ENCODE measurements at regions not wholly inside any gene's neighbourhood (a gene's known extent, or its start where the extent isn't known, plus 50 kb on each side); places are given as distances from the start of the nearest gene placed in this dataset.

DNA sequence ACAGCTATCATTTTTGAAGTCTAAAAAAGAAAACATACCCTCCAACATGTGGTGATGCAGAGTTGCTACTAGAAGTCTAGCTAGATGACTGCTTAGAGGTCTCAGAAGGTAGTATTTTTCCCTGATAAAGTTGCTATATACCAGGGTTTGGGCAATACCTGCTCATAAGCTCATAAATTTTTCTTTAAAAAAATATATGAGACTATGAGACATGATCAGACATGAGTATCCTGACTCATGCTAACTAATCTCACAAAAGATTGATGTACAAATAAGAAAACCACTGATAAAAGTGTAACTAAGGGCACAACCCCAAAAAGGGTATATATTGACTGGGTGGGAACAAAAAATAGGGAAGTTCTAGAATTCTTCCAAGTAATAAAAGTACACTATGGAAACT lies 740.9 kb downstream of the METTL15 start:
- DNase-seq (ENCODE audit: extremely low spot score): no peak
- CTCF ChIA-PET: interaction anchor here (1.1 kb wide), 1 partner anchor 10 kb away, joined by 3 read pairs; no protein-coding TSS in a partner anchor
- POLR2A ChIA-PET: no interaction called here
- TF ChIP-seq, protein P1, sequence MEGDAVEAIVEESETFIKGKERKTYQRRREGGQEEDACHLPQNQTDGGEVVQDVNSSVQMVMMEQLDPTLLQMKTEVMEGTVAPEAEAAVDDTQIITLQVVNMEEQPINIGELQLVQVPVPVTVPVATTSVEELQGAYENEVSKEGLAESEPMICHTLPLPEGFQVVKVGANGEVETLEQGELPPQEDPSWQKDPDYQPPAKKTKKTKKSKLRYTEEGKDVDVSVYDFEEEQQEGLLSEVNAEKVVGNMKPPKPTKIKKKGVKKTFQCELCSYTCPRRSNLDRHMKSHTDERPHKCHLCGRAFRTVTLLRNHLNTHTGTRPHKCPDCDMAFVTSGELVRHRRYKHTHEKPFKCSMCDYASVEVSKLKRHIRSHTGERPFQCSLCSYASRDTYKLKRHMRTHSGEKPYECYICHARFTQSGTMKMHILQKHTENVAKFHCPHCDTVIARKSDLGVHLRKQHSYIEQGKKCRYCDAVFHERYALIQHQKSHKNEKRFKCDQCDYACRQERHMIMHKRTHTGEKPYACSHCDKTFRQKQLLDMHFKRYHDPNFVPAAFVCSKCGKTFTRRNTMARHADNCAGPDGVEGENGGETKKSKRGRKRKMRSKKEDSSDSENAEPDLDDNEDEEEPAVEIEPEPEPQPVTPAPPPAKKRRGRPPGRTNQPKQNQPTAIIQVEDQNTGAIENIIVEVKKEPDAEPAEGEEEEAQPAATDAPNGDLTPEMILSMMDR (IDR thresholded peaks at IDR 0.05; ENCODE audit: control extremely low read depth, extremely low read depth, low read depth, missing control alignments): no peak

DNA sequence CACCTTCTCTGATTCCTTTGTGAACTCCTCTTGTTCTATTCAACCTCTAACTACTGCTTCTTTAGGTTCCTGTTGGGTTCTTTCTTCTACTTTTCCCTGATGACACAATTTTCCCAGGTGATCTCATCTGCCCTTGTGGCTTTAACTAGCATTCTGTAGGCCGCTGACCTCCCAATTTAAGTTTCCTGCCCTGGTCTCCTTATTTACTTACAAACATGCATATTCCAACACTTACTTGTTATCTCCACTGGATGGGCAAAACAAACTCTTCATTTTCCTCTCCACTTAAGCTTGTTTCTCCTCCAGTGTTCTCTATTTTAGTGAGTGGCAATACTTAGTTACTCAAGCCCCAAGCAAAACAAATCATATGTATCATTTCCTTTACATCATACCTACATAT lies 734.5 kb downstream of the METTL15 start:
- ChIA-PET CTCF (no interaction called here), POLR2A (no interaction called here)
- TF ChIP-seq, protein P1 (IDR thresholded peaks at IDR 0.05; ENCODE audit: control extremely low read depth, extremely low read depth, low read depth, missing control alignments): no peak
- DNase-seq (ENCODE audit: extremely low spot score): no peak

DNA sequence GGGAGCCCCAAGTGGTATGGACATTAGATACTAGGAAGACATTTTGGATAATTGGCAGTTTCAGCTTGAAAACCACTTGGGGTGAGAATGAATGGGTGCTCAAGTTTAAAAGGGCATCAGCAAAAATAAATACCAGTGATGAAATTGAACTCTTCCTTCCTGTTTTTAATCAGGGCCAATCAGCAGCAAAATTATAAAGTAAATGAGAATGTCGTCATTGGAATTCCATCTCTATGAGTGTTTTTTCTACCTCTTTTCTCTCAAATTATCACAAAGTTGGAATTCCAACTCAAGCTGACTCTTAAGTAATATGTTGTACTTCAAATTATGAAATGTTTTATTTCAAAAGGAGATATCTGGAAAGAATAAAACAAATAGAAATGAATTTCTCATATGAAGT lies 730.6 kb downstream of the METTL15 start:
- ChIA-PET CTCF (interaction anchor here (1.0 to 1.1 kb wide), 2 partner anchors 10 kb away, joined by 3 read pairs; no protein-coding TSS in a partner anchor), POLR2A (no interaction called here)
- TF ChIP-seq, protein P1 (IDR thresholded peaks at IDR 0.05; ENCODE audit: control extremely low read depth, extremely low read depth, low read depth, missing control alignments): no peak
- DNase-seq (ENCODE audit: extremely low spot score): no peak

DNA sequence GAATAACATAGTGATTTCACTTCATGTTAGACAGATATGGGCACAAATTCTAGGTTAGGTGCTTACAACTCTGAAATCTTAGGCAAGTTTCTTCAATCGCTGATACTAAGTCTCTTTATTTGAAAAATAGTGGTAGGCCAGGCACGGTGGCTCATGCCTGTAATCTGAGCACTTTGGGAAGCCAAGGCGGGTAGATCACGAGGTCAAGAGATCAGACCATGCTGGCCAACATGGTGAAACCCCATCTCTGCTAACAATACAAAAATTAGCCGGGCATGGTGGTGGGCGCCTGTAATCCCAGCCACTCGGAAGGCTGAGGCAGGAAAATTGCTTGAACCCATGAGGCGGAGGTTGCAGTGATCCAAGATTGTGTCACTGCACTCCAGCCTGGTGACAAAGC lies 729.4 kb downstream of the METTL15 start:
- DNase-seq (ENCODE audit: extremely low spot score): no peak
- ChIA-PET POLR2A (no interaction called here), CTCF (no interaction called here)
- TF ChIP-seq, protein P1 (IDR thresholded peaks at IDR 0.05; ENCODE audit: control extremely low read depth, extremely low read depth, low read depth, missing control alignments): no peak

DNA sequence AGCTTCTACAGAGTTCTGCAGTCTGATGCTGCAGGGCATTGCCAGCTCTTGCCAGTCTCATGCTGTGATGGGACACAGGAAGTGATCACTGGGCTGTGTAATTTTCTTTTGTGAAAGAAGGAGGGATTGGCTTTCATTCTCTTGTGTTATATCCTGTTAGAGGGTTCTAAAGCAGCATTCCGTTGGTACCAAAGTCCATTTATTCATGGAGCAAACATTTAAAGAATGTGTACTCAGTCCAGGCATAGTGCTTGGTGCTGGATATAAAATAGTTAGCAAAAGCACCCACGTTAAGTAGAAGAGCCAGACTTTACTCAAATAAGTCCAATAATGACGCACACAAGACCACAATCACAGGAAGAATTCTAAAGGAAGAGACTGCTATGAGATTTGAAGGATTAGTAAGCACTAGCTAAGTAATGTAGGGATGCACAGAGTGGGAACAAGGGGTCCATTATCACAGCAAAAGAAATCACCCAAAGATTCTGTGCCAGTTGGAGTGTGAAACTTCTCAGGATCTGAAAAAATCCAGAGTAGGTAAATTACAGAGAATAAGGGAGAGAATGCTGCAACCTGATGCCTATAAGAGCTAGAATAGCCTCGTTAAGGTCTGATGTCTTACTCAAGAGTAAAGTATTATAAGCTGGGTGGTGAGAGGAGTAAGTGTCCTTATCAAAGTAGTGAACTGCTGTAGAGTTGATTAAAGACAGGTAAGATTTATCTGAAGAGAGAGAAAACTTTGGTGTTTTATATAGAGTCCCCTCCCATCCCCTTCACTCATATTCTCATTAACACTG lies 728.3 kb downstream of the METTL15 start:
- DNase-seq (ENCODE audit: extremely low spot score): no peak
- CTCF ChIA-PET: interaction anchor here (1.6 kb wide), 1 partner anchor 9 kb away, joined by 3 read pairs; no protein-coding TSS in a partner anchor
- TF ChIP-seq, protein P1 (IDR thresholded peaks at IDR 0.05; ENCODE audit: control extremely low read depth, extremely low read depth, low read depth, missing control alignments): no peak
- POLR2A ChIA-PET: no interaction called here

DNA sequence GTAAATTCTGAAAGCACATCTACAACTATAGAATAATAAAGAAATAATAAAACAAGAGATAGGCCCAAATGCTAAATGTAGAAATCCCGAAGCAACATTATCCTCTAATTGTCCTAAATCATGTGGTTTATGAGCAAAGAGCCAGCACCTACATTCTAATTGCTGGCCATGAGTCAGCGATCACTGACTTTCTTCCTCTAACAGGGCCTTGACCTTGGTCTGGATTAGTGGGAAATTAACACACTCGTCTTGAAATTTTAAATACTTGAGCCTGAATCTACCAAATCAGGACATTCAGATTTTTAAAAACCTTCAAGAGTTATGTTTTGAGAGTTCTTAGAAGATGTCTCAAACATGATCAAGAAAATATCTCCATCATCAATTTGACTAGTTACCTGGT lies 727.6 kb downstream of the METTL15 start:
- TF ChIP-seq, protein P1 (IDR thresholded peaks at IDR 0.05; ENCODE audit: control extremely low read depth, extremely low read depth, low read depth, missing control alignments): no peak
- DNase-seq (ENCODE audit: extremely low spot score): no peak
- CTCF ChIA-PET: interaction anchor here (1.6 kb wide), 1 partner anchor 9 kb away, joined by 3 read pairs; no protein-coding TSS in a partner anchor
- POLR2A ChIA-PET: no interaction called here

All from GM10248 (cell line).